ENCODE measurements at regions not wholly inside any gene's neighbourhood (a gene's known extent, or its start where the extent isn't known, plus 50 kb on each side); places are given as distances from the start of the nearest gene placed in this dataset.
A peak's percentile ranks its signal among the peaks of the same experiment; 100 is the strongest.

GRCh38 chr3:30102356-30102755 is 504.0 kb upstream of the TGFBR2 start:
- ChIA-PET CTCF (interaction anchor here (0.7 kb wide), 1 partner anchor 97 kb away, joined by 3 read pairs; no protein-coding TSS in a partner anchor), POLR2A (no interaction called here)
- H3K4me3 ChIP-seq (ENCODE audit: low read depth, low read length), result no peak overlapping the region
- DNase-seq (ENCODE audit: low read depth, low spot score), result no peak
- no peak for TF ChIP-seq CTCF (IDR thresholded peaks at IDR 0.05; ENCODE audit: insufficient read depth, low read length, missing control alignments)

GRCh38 chr3:30103186-30103585 is 503.2 kb upstream of the TGFBR2 start:
- CTCF ChIA-PET, result interaction anchor here (0.7 kb wide), 1 partner anchor 96 kb away, joined by 3 read pairs; no protein-coding TSS in a partner anchor
- H3K4me3 ChIP-seq (ENCODE audit: low read depth, low read length), result no peak overlapping the region

GRCh38 chr3:30107531-30107930 is 498.9 kb upstream of the TGFBR2 start:
- no peak for DNase-seq (ENCODE audit: low read depth, low spot score)
- no peak overlapping the region for H3K4me3 ChIP-seq (ENCODE audit: low read depth, low read length)
- TF ChIP-seq CTCF (IDR thresholded peaks at IDR 0.05; ENCODE audit: insufficient read depth, low read length, missing control alignments), result no peak
- CTCF ChIA-PET, result interaction anchor here (1.6 kb wide), 1 partner anchor 13 kb away, joined by 3 read pairs; no protein-coding TSS in a partner anchor
- POLR2A ChIA-PET, result no interaction called here

More at GRCh38 chr3:30103186-30103585, 503.2 kb upstream of the TGFBR2 start:
- POLR2A ChIA-PET, result no interaction called here
- no peak for DNase-seq (ENCODE audit: low read depth, low spot score)
- TF ChIP-seq CTCF (IDR thresholded peaks at IDR 0.05; ENCODE audit: insufficient read depth, low read length, missing control alignments), result no peak

- no peak overlapping the region for H3K4me3 ChIP-seq (ENCODE audit: low read depth, low read length)
- ChIA-PET CTCF (interaction anchor here (0.7 to 5.0 kb wide), 11 partner anchors 13 to 639 kb away, joined by 3 to 37 read pairs (median 4); no protein-coding TSS in a partner anchor), POLR2A (no interaction called here)
- no peak for TF ChIP-seq CTCF (IDR thresholded peaks at IDR 0.05; ENCODE audit: insufficient read depth, low read length, missing control alignments)
- DNase-seq (ENCODE audit: low read depth, low spot score), result no peak
These were observed 494.0 kb upstream of the TGFBR2 start for GRCh38 chr3:30112411-30112810.

GRCh38 chr3:30112902-30113484 is 493.4 kb upstream of the TGFBR2 start:
- CTCF ChIA-PET, result interaction anchor here (0.7 to 5.0 kb wide), 21 partner anchors 8 to 639 kb away, joined by 3 to 46 read pairs (median 4); no protein-coding TSS in a partner anchor
- TF ChIP-seq CTCF (IDR thresholded peaks at IDR 0.05; ENCODE audit: insufficient read depth, low read length, missing control alignments), result peak; percentile 32
- H3K4me3 ChIP-seq (ENCODE audit: low read depth, low read length), result no peak overlapping the region
- DNase-seq (ENCODE audit: low read depth, low spot score), result peak; percentile 21
- POLR2A ChIA-PET, result interaction anchor here (1.1 kb wide), 1 partner anchor 579 kb away, joined by 5 read pairs; no protein-coding TSS in a partner anchor

GRCh38 chr3:30113906-30114305 is 492.5 kb upstream of the TGFBR2 start:
- ChIA-PET CTCF (interaction anchor here (0.6 to 4.3 kb wide), 19 partner anchors 8 to 638 kb away, joined by 3 to 46 read pairs (median 4); no protein-coding TSS in a partner anchor), POLR2A (interaction anchor here (1.1 kb wide), 1 partner anchor 578 kb away, joined by 5 read pairs; no protein-coding TSS in a partner anchor)
- TF ChIP-seq CTCF (IDR thresholded peaks at IDR 0.05; ENCODE audit: insufficient read depth, low read length, missing control alignments), result no peak
- DNase-seq (ENCODE audit: low read depth, low spot score), result no peak
- no peak overlapping the region for H3K4me3 ChIP-seq (ENCODE audit: low read depth, low read length)
